PC-3 (cell line): ENCODE measurements at regions not wholly inside any gene's neighbourhood (a gene's known extent, or its start where the extent isn't known, plus 50 kb on each side); places are given as distances from the start of the nearest gene placed in this dataset.
A peak's percentile ranks its signal among the peaks of the same experiment; 100 is the strongest.

ENCODE experiments used
- ATAC-seq: fragments of 200-7000 bp; cut with Tn5 transposase; 2 replicates; pipeline ENCODE4 v1.9.1; 2020; ENCODE audit warnings: mild to moderate bottlenecking, moderate library complexity
- BruUV-seq: library from RNA; stranded (reverse); fragments of 400-500 nt; replicated peaks from 2 replicates; lab custom pipeline; 2021; lab: Mats Ljungman, UMichigan
- CTCF ChIA-PET: fragments of 300-600 bp; sonication (Branson Sonifier 250); formaldehyde crosslinking; loops from one replicate; lab custom pipeline; 2022; ENCODE audit warnings: antibody characterized with exemption; lab: Charles Lee
- POLR2A ChIA-PET: fragments of 300-600 bp; sonication (Branson Sonifier 250); formaldehyde crosslinking; loops from one replicate; lab custom pipeline; 2022; ENCODE audit warnings: antibody characterized with exemption; ENCODE audit not compliant: unreplicated experiment; lab: Charles Lee
- DNase-seq: peaks from one replicate; pipeline ENCODE4 v3.0.0-alpha.2; 2015
- H2AFZ ChIP-seq: fragments of 300-600 bp; sonication (generic); 2 replicates; pipeline ENCODE4 v1.6.0; 2016; ENCODE audit warnings: antibody characterized with exemption, low read length
- H3F3A ChIP-seq: fragments of 300-600 bp; sonication (generic); one replicate; pipeline ENCODE4 v1.6.0; 2017; ENCODE audit warnings: antibody characterized with exemption, low read length, control low read depth, mild to moderate bottlenecking; ENCODE audit not compliant: unreplicated experiment
- H3K27ac ChIP-seq: fragments of 300-600 bp; sonication (generic); 2 replicates; pipeline ENCODE4 v1.5.1; 2016; ENCODE audit warnings: mild to moderate bottlenecking, low read length
- H3K27me3 ChIP-seq: fragments of 300-600 bp; sonication (generic); 2 replicates; pipeline ENCODE4 v1.6.1; 2016; ENCODE audit warnings: low read length, mixed read lengths
- H3K36me3 ChIP-seq: fragments of 300-600 bp; sonication (generic); 2 replicates; pipeline ENCODE4 v1.6.1; 2016; ENCODE audit warnings: low read depth, mixed run types, low read length, mixed read lengths
- H3K4me1 ChIP-seq: fragments of 300-600 bp; sonication (generic); 2 replicates; pipeline ENCODE4 v1.5.1; 2016; ENCODE audit warnings: low read length; ENCODE audit not compliant: insufficient read depth
- H3K4me2 ChIP-seq: fragments of 300-600 bp; sonication (generic); 2 replicates; pipeline ENCODE4 v1.6.0; 2016; ENCODE audit warnings: low read length
- H3K4me3 ChIP-seq: fragments of 300-600 bp; sonication (generic); 2 replicates; pipeline ENCODE4 v1.5.1; 2016; ENCODE audit warnings: mild to moderate bottlenecking, low read length, mixed read lengths
- H3K79me2 ChIP-seq: fragments of 300-600 bp; sonication (generic); 2 replicates; pipeline ENCODE4 v1.6.1; 2017; ENCODE audit warnings: low read length, mixed read lengths
- H3K9ac ChIP-seq: fragments of 300-600 bp; sonication (generic); 2 replicates; pipeline ENCODE4 v1.6.0; 2016; ENCODE audit warnings: mild to moderate bottlenecking, low read length
- H3K9me2 ChIP-seq: fragments of 300-600 bp; sonication (generic); replicated peaks from 2 replicates; pipeline ENCODE4 v1.6.1; 2016; ENCODE audit warnings: mixed run types, low read length, mixed read lengths
- H3K9me3 ChIP-seq: fragments of 300-600 bp; sonication (generic); 2 replicates; pipeline ENCODE4 v1.6.1; 2016; ENCODE audit warnings: low read length, mixed read lengths
- H4K20me1 ChIP-seq: fragments of 300-600 bp; sonication (generic); 2 replicates; pipeline ENCODE4 v1.6.1; 2016; ENCODE audit warnings: low read length, mixed read lengths
- EZH2 ChIP-seq: fragments of 300-600 bp; sonication (generic); IDR thresholded peaks from one replicate; pipeline ENCODE4 v1.6.1; 2017; ENCODE audit warnings: antibody characterized with exemption, mild to moderate bottlenecking, low read length; ENCODE audit not compliant: unreplicated experiment
- EZH2phosphoT487 ChIP-seq: fragments of 300-600 bp; sonication (generic); IDR thresholded peaks from 2 replicates; pipeline ENCODE4 v1.6.1; 2018; ENCODE audit warnings: mild to moderate bottlenecking, antibody characterized with exemption, low read length, borderline replicate concordance
- intact Hi-C: fragments of 100-400 bp; cut with micrococcal nuclease; formaldehyde crosslinking; loops from 2 replicates; pipeline ENCODE4 v1.9.0; 2023
- TF ChIP-seq, protein P1 (sequence below): fragments of 300-600 bp; sonication (generic); conservative IDR thresholded peaks from 2 replicates; pipeline ENCODE4 v1.5.1; 2017; ENCODE audit warnings: antibody characterized with exemption, low read depth, mild to moderate bottlenecking, low read length

DNA sequence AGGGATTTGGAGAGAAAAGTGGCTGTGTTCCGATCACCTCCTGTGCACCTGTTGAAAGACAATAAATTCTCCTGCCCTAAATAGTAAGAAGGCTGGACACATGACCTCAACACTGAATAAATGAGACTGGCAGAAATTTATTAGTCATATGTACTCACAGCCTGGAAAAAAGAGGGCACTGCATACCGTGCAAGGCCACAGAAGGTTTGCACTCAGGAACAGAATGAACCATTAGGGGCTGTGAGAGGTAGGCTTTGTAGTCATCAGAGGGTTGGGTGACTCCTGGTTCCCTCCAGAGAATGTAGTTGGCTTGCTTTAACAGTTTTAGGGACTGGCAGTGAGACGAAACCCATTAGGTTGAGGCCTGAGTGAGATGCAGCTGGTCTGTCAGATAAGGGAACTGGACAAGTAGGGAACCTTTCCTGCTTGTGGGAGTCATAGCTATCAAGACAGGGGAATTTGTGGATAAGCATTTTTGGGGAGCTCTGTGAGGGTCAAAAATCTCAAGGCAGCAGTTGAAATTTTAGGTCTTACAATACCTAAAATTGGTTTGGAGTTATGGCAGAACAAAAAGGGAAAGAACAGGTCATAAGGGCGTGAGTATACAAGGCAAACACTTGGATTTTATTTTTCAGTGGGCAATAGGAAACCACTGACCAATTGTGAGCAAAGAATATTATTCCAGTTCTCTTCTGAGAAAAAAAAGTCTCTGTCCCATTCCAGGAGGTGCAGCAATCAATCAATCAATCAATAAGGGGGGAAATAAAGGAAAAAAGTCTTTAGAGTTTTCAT lies 67.9 kb upstream of the BTN3A2 start:
- peak overlapping the region; percentile 81 for H3K4me2 ChIP-seq
- peak; percentile 59 for DNase-seq

DNA sequence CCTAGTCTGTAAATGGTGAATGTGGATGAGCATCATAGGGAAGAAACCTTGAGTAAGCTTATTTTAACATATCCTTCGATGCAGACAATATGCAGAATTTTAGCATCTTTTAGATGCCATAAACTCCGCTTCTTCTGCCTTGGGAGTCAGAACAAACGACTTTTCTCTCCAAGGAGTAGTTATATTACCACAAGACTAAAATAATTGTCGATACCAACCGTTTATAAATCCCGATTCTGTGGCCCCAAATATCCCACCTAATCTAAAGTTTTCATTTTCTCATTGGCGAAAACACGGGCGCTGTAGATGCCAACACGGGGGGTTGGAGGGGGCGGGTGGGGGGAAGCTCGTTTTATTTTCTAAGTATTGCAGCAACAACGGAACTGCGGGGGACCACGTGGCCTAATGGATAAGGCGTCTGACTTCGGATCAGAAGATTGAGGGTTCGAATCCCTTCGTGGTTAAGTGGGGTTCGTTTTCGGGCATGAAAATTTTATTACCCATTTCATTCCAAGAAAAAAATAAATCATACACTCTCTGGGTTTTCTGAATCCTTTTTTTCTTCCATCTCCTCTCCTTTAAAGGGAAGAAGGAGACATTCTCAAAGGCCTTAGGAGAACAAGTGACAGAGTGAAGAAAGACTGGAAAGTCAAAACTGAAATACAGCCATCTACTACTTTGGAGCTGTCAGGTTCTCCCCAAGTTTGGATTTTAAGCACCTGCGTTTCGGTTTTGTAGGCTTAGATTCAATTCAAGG lies 65.5 kb upstream of the BTN3A2 start:
- POLR2A ChIA-PET = interaction anchor here (0.7 kb wide), 1 partner anchor 27 kb away, joined by 3 read pairs; a partner anchor contains a TSS
- Histone ChIP-seq H3K4me3 (no peak overlapping the region), H3K4me1 (peaks cover 25% of the 10 kb centered on the region), H4K20me1 (no peaks in the 10 kb centered on the region), H3K79me2 (no peaks in the 10 kb centered on the region), H3F3A (peaks cover 15% of the 10 kb centered on the region), H3K36me3 (no peaks in the 10 kb centered on the region), H3K9ac (no peak overlapping the region), H3K4me2 (no peak overlapping the region), H3K9me2 (no peaks in the 10 kb centered on the region), H2AFZ (no peak overlapping the region), H3K27ac (no peak overlapping the region), H3K9me3 (no peaks in the 10 kb centered on the region), H3K27me3 (no peaks in the 10 kb centered on the region)
- intact Hi-C loops = no loop called here
- CTCF ChIA-PET = interaction anchor here (0.8 kb wide), 1 partner anchor 26 kb away, joined by 3 read pairs; no protein-coding TSS in a partner anchor
- DNase-seq (no peak), ATAC-seq (no peak)
- TF ChIP-seq, protein P1, sequence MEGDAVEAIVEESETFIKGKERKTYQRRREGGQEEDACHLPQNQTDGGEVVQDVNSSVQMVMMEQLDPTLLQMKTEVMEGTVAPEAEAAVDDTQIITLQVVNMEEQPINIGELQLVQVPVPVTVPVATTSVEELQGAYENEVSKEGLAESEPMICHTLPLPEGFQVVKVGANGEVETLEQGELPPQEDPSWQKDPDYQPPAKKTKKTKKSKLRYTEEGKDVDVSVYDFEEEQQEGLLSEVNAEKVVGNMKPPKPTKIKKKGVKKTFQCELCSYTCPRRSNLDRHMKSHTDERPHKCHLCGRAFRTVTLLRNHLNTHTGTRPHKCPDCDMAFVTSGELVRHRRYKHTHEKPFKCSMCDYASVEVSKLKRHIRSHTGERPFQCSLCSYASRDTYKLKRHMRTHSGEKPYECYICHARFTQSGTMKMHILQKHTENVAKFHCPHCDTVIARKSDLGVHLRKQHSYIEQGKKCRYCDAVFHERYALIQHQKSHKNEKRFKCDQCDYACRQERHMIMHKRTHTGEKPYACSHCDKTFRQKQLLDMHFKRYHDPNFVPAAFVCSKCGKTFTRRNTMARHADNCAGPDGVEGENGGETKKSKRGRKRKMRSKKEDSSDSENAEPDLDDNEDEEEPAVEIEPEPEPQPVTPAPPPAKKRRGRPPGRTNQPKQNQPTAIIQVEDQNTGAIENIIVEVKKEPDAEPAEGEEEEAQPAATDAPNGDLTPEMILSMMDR = no peak
- TF ChIP-seq EZH2 (no peak), EZH2phosphoT487 (no peak)
- no TSS peak for BruUV-seq

More for the DNA sequence above, 67.9 kb upstream of the BTN3A2 start:
- Histone ChIP-seq H3K9me2 (no peaks in the 10 kb centered on the region), H3K79me2 (no peaks in the 10 kb centered on the region), H3K27ac (peak overlapping the region; percentile 92), H3K9ac (peak overlapping the region; percentile 48; the same call in 1 of the 2 replicates), H3K9me3 (no peaks in the 10 kb centered on the region), H3K27me3 (no peaks in the 10 kb centered on the region), H2AFZ (peak overlapping the region; percentile 7; the same call in 1 of the 2 replicates), H3K4me1 (peaks cover 25% of the 10 kb centered on the region), H3K4me3 (peak overlapping the region; percentile 29; the same call in 1 of the 2 replicates), H3K36me3 (no peaks in the 10 kb centered on the region), H3F3A (peaks cover 15% of the 10 kb centered on the region), H4K20me1 (no peaks in the 10 kb centered on the region)
- ATAC-seq = peak; percentile 71
- TF ChIP-seq EZH2phosphoT487 = no peak
- TF ChIP-seq, protein P1 = no peak
- no peak for TF ChIP-seq EZH2
- ChIA-PET CTCF (interaction anchor here (1.1 kb wide), 1 partner anchor 115 kb away, joined by 3 read pairs; no protein-coding TSS in a partner anchor), POLR2A (interaction anchor here (0.6 kb wide), 2 partner anchors 12 to 305 kb away, joined by 3 to 5 read pairs; no protein-coding TSS in a partner anchor)
- intact Hi-C loops = no loop called here
- no TSS peak for BruUV-seq
